H1 (cell line): ENCODE measurements at regions not wholly inside any gene's neighbourhood (a gene's known extent, or its start where the extent isn't known, plus 50 kb on each side); places are given as distances from the start of the nearest gene placed in this dataset.
"Not testable (repeated sequence)": the region's sequence is repeated elsewhere in the genome, so short reads cannot be mapped to it uniquely, and the experiment has no call there.

Experiments
- CTCF ChIA-PET: fragments of 300-600 bp; sonication (Branson Sonifier 250); formaldehyde crosslinking; loops from one replicate; lab custom pipeline; 2021; ENCODE audit not compliant: partially characterized antibody; lab: Charles Lee
- POLR2A ChIA-PET: fragments of 300-600 bp; sonication (Branson Sonifier 250); formaldehyde crosslinking; loops from one replicate; lab custom pipeline; 2021; ENCODE audit warnings: inconsistent platforms; ENCODE audit not compliant: partially characterized antibody; lab: Charles Lee
- DNase-seq, 2 experiments: peaks; one replicate each; pipeline versions ENCODE4 v3.0.0 to v3.0.0-alpha.2; 2010 to 2022; ENCODE audit warnings: low spot score in 2 of 2, low read depth in 1 of 2, mixed read lengths in 1 of 2
- FAIRE-seq: peaks from 2 replicates; lab custom pipeline; 2011; peaks lifted over from hg19 to GRCh38; lab: Jason Lieb, UNC
- H2AFZ ChIP-seq: 2 replicates; pipeline ENCODE4 v1.8.1; 2012; ENCODE audit warnings: low read length, inconsistent platforms
- H2AK5ac ChIP-seq: 2 replicates; pipeline ENCODE4 v1.6.1; 2013; ENCODE audit warnings: low read depth, low read length
- H2BK120ac ChIP-seq: replicated peaks from 2 replicates; pipeline ENCODE3; 2013; ENCODE audit warnings: low read depth, low read length, inconsistent platforms
- H2BK12ac ChIP-seq: 2 replicates; pipeline ENCODE4 v1.6.1; 2013; ENCODE audit warnings: low read depth, low read length
- H2BK15ac ChIP-seq: 2 replicates; pipeline ENCODE4 v1.6.1; 2013; ENCODE audit warnings: low read length
- H2BK20ac ChIP-seq: 2 replicates; pipeline ENCODE4 v1.6.1; 2013; ENCODE audit warnings: low read length
- H2BK5ac ChIP-seq: 2 replicates; pipeline ENCODE4 v1.6.1; 2013; ENCODE audit warnings: low read depth, low read length
- H3K14ac ChIP-seq: 2 replicates; pipeline ENCODE4 v1.6.1; 2013; ENCODE audit warnings: inconsistent platforms; ENCODE audit not compliant: insufficient read length
- H3K18ac ChIP-seq: 2 replicates; pipeline ENCODE4 v1.6.1; 2013; ENCODE audit warnings: low read length; ENCODE audit errors: extremely low read depth
- H3K23ac ChIP-seq: 2 replicates; pipeline ENCODE4 v1.6.1; 2013; ENCODE audit warnings: inconsistent platforms; ENCODE audit not compliant: insufficient read length
- H3K23me2 ChIP-seq: 2 replicates; pipeline ENCODE4 v1.6.1; 2013; ENCODE audit warnings: low read depth, low read length
- H3K27ac ChIP-seq: 2 replicates; pipeline ENCODE4 v1.6.1; 2011; ENCODE audit warnings: low read depth, low read length, inconsistent platforms
- H3K27me3 ChIP-seq, 4 experiments: replicated peaks in 1 of 4; 1 replicate in 1 of 4; 2 replicates in 3 of 4; pipeline versions ENCODE4 v1.6.1 to v1.8.1; 2011 to 2013; ENCODE audit warnings: low read length in 3 of 4, mild to moderate bottlenecking in 3 of 4, inconsistent platforms in 2 of 4, mixed read lengths in 2 of 4, moderate library complexity in 1 of 4; ENCODE audit not compliant: control insufficient read depth in 3 of 4, insufficient read depth in 3 of 4; ENCODE audit errors: extremely low read depth in 1 of 4
- H3K36me3 ChIP-seq, 4 experiments: 2 replicates each; pipeline versions ENCODE4 v1.6.1 to v1.8.1; 2011 to 2013; ENCODE audit warnings: mild to moderate bottlenecking in 4 of 4, low read length in 3 of 4, moderate library complexity in 2 of 4, control low read depth in 1 of 4, inconsistent platforms in 1 of 4; ENCODE audit not compliant: insufficient read depth in 4 of 4, control insufficient read depth in 2 of 4
- H3K4ac ChIP-seq: replicated peaks from 2 replicates; pipeline ENCODE3; 2013; ENCODE audit warnings: low read length, low read depth, mixed read lengths, inconsistent platforms; ENCODE audit not compliant: insufficient read length
- H3K4me1 ChIP-seq, 4 experiments: replicated peaks in 1 of 4; 1 replicate in 1 of 4; 2 replicates in 3 of 4; pipeline versions ENCODE4 v1.6.1 to v1.8.1; 2011 to 2013; ENCODE audit warnings: low read length in 3 of 4, inconsistent platforms in 2 of 4, mixed read lengths in 1 of 4; ENCODE audit not compliant: insufficient read depth in 4 of 4, control insufficient read depth in 3 of 4
- H3K4me2 ChIP-seq, 2 experiments: 2 replicates each; pipeline versions ENCODE4 v1.6.1 to v1.8.1; 2011 to 2013; ENCODE audit warnings: low read depth in 2 of 2, low read length in 2 of 2, control low read depth in 1 of 2, inconsistent platforms in 1 of 2, mild to moderate bottlenecking in 1 of 2; ENCODE audit not compliant: insufficient read depth in 1 of 2
- H3K4me3 ChIP-seq, 4 experiments: fragments of 200-600, 300-600 bp in 1 of 4; sonication (generic), shearing (Covaris generic), sonication (Bioruptor Twin) in 1 of 4; 2 replicates each; pipeline versions ENCODE4 v1.5.1 to v1.8.1; 2011 to 2016; ENCODE audit warnings: low read length in 4 of 4, low read depth in 3 of 4, control low read depth in 2 of 4, inconsistent platforms in 2 of 4, mild to moderate bottlenecking in 2 of 4, mixed read lengths in 1 of 4, moderate library complexity in 1 of 4; ENCODE audit not compliant: insufficient read depth in 2 of 4; ENCODE audit errors: extremely low read depth in 1 of 4
- H3K56ac ChIP-seq: replicated peaks from 2 replicates; pipeline ENCODE3; 2013; ENCODE audit warnings: low read depth, mild to moderate bottlenecking, mixed read lengths, low read length, inconsistent platforms; ENCODE audit not compliant: insufficient read length
- H3K79me1 ChIP-seq: 2 replicates; pipeline ENCODE4 v1.6.1; 2013; ENCODE audit warnings: low read depth, low read length, control low read depth
- H3K79me2 ChIP-seq, 2 experiments: 2 replicates each; pipeline versions ENCODE4 v1.6.1 to v1.8.1; 2012 to 2013; ENCODE audit warnings: low read length in 2 of 2, mild to moderate bottlenecking in 2 of 2, inconsistent platforms in 1 of 2; ENCODE audit not compliant: insufficient read depth in 2 of 2, control insufficient read depth in 1 of 2
- H3K9ac ChIP-seq, 4 experiments: replicated peaks in 1 of 4; 1 replicate in 1 of 4; 2 replicates in 3 of 4; pipeline versions ENCODE4 v1.6.1 to v1.8.1; 2011 to 2013; ENCODE audit warnings: low read depth in 3 of 4, low read length in 3 of 4, control low read depth in 2 of 4, mild to moderate bottlenecking in 2 of 4, moderate library complexity in 2 of 4, inconsistent platforms in 1 of 4; ENCODE audit errors: extremely low read depth in 1 of 4
- H3K9me3 ChIP-seq, 2 experiments: 2 replicates each; pipeline versions ENCODE4 v1.6.1 to v1.8.1; 2012 to 2013; ENCODE audit warnings: mild to moderate bottlenecking in 2 of 2, moderate library complexity in 2 of 2, control low read depth in 1 of 2, inconsistent platforms in 1 of 2, low read depth in 1 of 2, low read length in 1 of 2, mixed read lengths in 1 of 2; ENCODE audit not compliant: insufficient read depth in 2 of 2
- H4K20me1 ChIP-seq, 2 experiments: replicated peaks in 1 of 2; 2 replicates each; pipeline versions ENCODE3 to v1.8.1; 2011 to 2013; ENCODE audit warnings: inconsistent platforms in 2 of 2, low read length in 2 of 2, mild to moderate bottlenecking in 1 of 2; ENCODE audit not compliant: insufficient read depth in 2 of 2, control insufficient read depth in 1 of 2
- H4K5ac ChIP-seq: 2 replicates; pipeline ENCODE4 v1.6.1; 2013; ENCODE audit warnings: low read length, low read depth, mixed read lengths, inconsistent platforms; ENCODE audit not compliant: insufficient read length
- H4K8ac ChIP-seq: 2 replicates; pipeline ENCODE4 v1.8.0; 2013; ENCODE audit warnings: mild to moderate bottlenecking, moderate library complexity, low read length, inconsistent platforms; ENCODE audit not compliant: insufficient read depth; ENCODE audit errors: extremely low read depth
- H4K91ac ChIP-seq: replicated peaks from 2 replicates; pipeline ENCODE3; 2013; ENCODE audit warnings: low read length, mixed read lengths, inconsistent platforms; ENCODE audit not compliant: insufficient read length
- WGBS, 2 experiments: shearing (Covaris generic) in 1 of 2; methylation state at CpG; one replicate each; pipeline versions ENCODE4 v1.1.6 to v1.1.7; 2013 to 2015; ENCODE audit warnings: low lambda C conversion rate in 2 of 2, mixed read lengths in 2 of 2, inconsistent platforms in 1 of 2, low coverage in 1 of 2, missing lambda C conversion rate in 1 of 2; ENCODE audit not compliant: insufficient replicate concordance in 2 of 2, insufficient coverage in 1 of 2, insufficient read length in 1 of 2; ENCODE audit errors: extremely low coverage in 1 of 2, missing lambda C conversion rate in 1 of 2; 5-methylcytosine and 5-hydroxymethylcytosine counted together

- H3K18ac ChIP-seq, H4K8ac ChIP-seq, H3K23me2 ChIP-seq, H3K4me2 ChIP-seq, H3K36me3 ChIP-seq, H4K91ac ChIP-seq, H3K27me3 ChIP-seq, H2BK120ac ChIP-seq, FAIRE-seq, H4K5ac ChIP-seq, POLR2A ChIA-PET, H3K4ac ChIP-seq, H3K79me1 ChIP-seq, H4K20me1 ChIP-seq, H3K4me1 ChIP-seq, H2BK5ac ChIP-seq, H3K27ac ChIP-seq, DNase-seq, H3K14ac ChIP-seq, H2BK20ac ChIP-seq, H2AK5ac ChIP-seq, H3K9ac ChIP-seq, H3K4me3 ChIP-seq, H2BK15ac ChIP-seq, H3K79me2 ChIP-seq, H2BK12ac ChIP-seq, H3K9me3 ChIP-seq, H3K56ac ChIP-seq, H3K23ac ChIP-seq: not testable (repeated sequence)
- CTCF ChIA-PET: interaction anchor here (1.3 to 1.8 kb wide), 2 partner anchors 13 to 19 kb away, joined by 3 to 5 read pairs; no protein-coding TSS in a partner anchor
- 92% methylated on average over 2 of the region's 2 CpGs; no CpG with 5 or more reads in 1 of the 2 experiments for WGBS, 2 experiments
- H2AFZ ChIP-seq: peak overlapping the region; percentile 78
Measured at GRCh38 chr5:147141580-147141979, 93.2 kb upstream of the STK32A start.
